ENCODE measurements at regions not wholly inside any gene's neighbourhood (a gene's known extent, or its start where the extent isn't known, plus 50 kb on each side); places are given as distances from the start of the nearest gene placed in this dataset.
"Not testable (repeated sequence)": the region's sequence is repeated elsewhere in the genome, so short reads cannot be mapped to it uniquely, and the experiment has no call there.

DNA sequence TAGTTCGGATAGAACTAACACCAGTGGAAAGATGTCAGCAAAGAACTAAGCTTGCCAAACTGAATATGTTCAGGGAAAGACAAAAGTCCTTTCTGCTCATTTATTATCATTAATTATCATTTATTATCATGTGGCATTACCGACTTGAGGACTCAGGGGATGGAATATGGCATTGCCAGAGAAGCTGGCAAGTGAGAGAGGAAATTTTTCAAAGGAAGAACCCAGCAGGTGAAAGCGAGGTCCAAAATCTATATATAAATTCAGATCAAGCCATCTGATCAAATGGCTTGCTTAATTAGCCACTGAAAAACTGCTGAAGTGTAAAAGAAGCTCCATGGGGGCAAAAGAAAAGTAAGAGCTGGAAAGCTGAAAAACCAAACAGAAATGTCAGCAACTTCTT lies 1049.6 kb upstream of the SEMA6A start:
- no peaks in the 10 kb centered on the region for H3K36me3 ChIP-seq (ENCODE audit: control insufficient read depth, insufficient read depth, low read length)
- H3K27me3 ChIP-seq (replicated peaks; ENCODE audit: control insufficient read depth, insufficient read depth, low read length): no peaks in the 10 kb centered on the region
- no peak for DNase-seq (ENCODE audit: extremely low read depth, insufficient read length)
- TF ChIP-seq, protein P1, sequence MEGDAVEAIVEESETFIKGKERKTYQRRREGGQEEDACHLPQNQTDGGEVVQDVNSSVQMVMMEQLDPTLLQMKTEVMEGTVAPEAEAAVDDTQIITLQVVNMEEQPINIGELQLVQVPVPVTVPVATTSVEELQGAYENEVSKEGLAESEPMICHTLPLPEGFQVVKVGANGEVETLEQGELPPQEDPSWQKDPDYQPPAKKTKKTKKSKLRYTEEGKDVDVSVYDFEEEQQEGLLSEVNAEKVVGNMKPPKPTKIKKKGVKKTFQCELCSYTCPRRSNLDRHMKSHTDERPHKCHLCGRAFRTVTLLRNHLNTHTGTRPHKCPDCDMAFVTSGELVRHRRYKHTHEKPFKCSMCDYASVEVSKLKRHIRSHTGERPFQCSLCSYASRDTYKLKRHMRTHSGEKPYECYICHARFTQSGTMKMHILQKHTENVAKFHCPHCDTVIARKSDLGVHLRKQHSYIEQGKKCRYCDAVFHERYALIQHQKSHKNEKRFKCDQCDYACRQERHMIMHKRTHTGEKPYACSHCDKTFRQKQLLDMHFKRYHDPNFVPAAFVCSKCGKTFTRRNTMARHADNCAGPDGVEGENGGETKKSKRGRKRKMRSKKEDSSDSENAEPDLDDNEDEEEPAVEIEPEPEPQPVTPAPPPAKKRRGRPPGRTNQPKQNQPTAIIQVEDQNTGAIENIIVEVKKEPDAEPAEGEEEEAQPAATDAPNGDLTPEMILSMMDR (IDR thresholded peaks at IDR 0.05; ENCODE audit: insufficient read depth, low read length, poor library complexity, severe bottlenecking): no peak
- H3K4me3 ChIP-seq (replicated peaks; ENCODE audit: low read depth, low read length): no peak overlapping the region

DNA sequence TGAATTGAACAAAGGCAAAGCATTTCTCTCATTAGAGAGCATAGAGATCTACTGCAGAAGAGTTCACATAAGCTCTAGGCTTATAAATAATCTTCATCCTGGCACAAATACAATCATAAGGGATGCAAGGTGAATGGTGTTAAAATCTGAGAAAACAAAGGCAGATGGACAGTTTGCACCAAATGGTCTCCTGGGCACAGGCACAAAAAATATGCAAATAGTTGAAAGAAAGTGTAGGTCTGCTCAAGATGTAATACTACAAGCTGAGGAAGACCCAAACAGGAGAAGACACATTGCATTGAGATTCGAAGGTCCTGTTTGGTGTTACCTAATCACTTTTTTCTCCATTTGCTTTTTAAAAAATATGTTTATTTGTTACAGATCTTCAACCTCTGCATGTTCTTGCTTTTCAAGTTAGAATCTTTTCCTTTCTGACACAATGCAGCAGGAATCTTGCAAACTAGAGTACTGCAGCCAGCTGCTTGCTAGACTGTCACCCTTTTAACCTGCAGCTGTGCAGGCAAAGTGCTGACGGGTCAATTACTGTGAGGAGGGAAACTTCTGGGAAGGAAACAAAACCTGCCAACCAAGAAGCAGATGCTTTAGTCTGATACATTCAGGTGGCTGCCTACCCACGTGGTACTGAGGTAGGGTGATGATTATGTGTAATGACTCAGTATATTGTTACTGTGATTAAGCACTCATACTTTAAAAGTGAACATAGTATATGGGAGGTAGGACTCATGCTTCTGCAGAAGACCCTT lies 1048.6 kb upstream of the SEMA6A start:
- no peaks in the 10 kb centered on the region for H3K36me3 ChIP-seq (ENCODE audit: control insufficient read depth, insufficient read depth, low read length)
- TF ChIP-seq, protein P1 (IDR thresholded peaks at IDR 0.05; ENCODE audit: insufficient read depth, low read length, poor library complexity, severe bottlenecking): no peak
- no peaks in the 10 kb centered on the region for H3K27me3 ChIP-seq (replicated peaks; ENCODE audit: control insufficient read depth, insufficient read depth, low read length)
- no peak overlapping the region for H3K4me3 ChIP-seq (replicated peaks; ENCODE audit: low read depth, low read length)
- DNase-seq (ENCODE audit: extremely low read depth, insufficient read length): no peak

DNA sequence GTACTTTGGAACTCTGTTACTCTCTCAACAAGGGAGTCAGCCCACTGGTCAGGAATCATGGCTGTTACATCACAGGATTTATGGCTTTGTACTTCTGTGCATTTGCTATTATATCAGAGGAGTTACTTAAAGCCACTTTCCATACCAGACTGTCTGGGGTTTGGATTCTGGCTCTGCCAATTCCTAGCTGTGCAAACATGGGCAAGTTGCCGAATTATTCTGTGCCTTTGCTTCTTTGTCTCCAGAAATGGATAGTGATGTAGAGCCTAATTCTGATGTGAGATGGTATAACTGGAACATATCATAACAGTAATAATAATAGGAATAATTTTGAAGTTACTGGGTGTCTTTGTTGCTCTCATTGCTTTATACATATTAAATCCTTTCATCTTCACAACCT lies 1047.3 kb upstream of the SEMA6A start:
- TF ChIP-seq, protein P1 (IDR thresholded peaks at IDR 0.05; ENCODE audit: insufficient read depth, low read length, poor library complexity, severe bottlenecking): no peak
- Histone ChIP-seq H3K36me3 (ENCODE audit: control insufficient read depth, insufficient read depth, low read length) (no peaks in the 10 kb centered on the region), H3K4me3 (replicated peaks; ENCODE audit: low read depth, low read length) (no peak overlapping the region), H3K27me3 (replicated peaks; ENCODE audit: control insufficient read depth, insufficient read depth, low read length) (no peaks in the 10 kb centered on the region)
- DNase-seq (ENCODE audit: extremely low read depth, insufficient read length): no peak

DNA sequence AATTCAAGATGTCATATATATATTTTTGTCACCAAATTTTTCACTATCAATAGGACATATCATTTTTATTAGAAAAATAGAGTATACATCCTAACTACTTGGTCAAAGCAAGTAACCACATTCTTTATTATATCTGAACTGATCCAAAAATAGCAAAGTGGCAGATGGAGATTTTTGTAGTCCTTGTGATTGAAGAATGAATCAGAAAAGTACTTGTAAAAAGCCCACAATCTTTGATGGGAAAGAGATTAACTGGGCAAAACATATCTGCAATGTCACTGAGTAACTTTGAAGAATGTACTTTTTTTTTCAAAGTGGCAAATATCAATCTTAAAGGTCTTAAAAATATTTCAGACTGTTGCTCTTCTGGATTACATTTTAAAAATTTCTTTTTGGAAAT lies 1040.6 kb upstream of the SEMA6A start:
- no peak for DNase-seq (ENCODE audit: extremely low read depth, insufficient read length)
- no peaks in the 10 kb centered on the region for H3K36me3 ChIP-seq (ENCODE audit: control insufficient read depth, insufficient read depth, low read length)
- H3K4me3 ChIP-seq (replicated peaks; ENCODE audit: low read depth, low read length): no peak overlapping the region
- H3K27me3 ChIP-seq (replicated peaks; ENCODE audit: control insufficient read depth, insufficient read depth, low read length): no peaks in the 10 kb centered on the region
- TF ChIP-seq, protein P1 (IDR thresholded peaks at IDR 0.05; ENCODE audit: insufficient read depth, low read length, poor library complexity, severe bottlenecking): no peak

DNA sequence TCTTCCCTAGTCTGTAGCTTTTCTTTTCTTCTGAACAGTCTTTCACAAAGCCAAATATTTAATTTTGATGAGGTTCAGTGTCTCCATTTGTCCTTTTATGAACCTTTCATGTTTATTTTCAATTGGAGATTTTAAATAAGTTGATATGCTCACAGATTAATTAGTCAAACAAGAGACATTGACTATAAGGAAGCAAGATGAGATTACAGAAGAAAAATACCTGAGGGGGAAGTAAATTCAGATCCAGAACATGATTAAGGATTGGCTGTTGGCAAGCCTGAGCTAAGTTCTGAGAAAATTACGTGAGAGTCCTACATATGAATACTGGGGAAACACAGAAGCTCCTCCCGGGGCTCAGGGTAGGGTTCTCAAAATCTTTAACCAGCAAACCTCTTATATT lies 1039.8 kb upstream of the SEMA6A start:
- DNase-seq (ENCODE audit: extremely low read depth, insufficient read length): no peak
- TF ChIP-seq, protein P1 (IDR thresholded peaks at IDR 0.05; ENCODE audit: insufficient read depth, low read length, poor library complexity, severe bottlenecking): no peak

DNA sequence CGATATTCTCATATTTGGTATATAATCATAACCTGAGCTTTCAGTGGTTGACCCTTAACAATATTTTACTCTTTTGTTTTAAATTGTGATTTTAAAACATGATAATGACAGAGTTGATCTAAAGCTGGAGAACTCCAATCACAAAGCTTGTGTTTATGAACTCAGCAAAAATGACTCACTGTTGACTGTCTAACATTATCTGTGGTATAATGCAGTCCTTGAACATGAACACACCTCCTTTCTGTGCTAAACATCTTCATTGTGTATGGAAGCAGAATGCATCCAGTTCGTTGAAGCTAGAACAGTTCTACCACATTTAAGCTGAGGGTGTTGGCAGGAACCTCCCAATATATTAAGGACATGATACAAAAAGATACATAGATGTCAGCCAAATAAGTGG lies 1030.2 kb upstream of the SEMA6A start:
- TF ChIP-seq, protein P1 (IDR thresholded peaks at IDR 0.05; ENCODE audit: insufficient read depth, low read length, poor library complexity, severe bottlenecking): no peak
- Histone ChIP-seq H3K27me3 (replicated peaks; ENCODE audit: control insufficient read depth, insufficient read depth, low read length) (no peaks in the 10 kb centered on the region), H3K4me3 (replicated peaks; ENCODE audit: low read depth, low read length) (no peak overlapping the region), H3K36me3 (ENCODE audit: control insufficient read depth, insufficient read depth, low read length) (no peaks in the 10 kb centered on the region)
- no peak for DNase-seq (ENCODE audit: extremely low read depth, insufficient read length)

More for the DNA sequence above, 1039.8 kb upstream of the SEMA6A start:
- Histone ChIP-seq H3K4me3 (replicated peaks; ENCODE audit: low read depth, low read length) (no peak overlapping the region), H3K27me3 (replicated peaks; ENCODE audit: control insufficient read depth, insufficient read depth, low read length) (no peaks in the 10 kb centered on the region), H3K36me3 (ENCODE audit: control insufficient read depth, insufficient read depth, low read length) (no peaks in the 10 kb centered on the region)

DNA sequence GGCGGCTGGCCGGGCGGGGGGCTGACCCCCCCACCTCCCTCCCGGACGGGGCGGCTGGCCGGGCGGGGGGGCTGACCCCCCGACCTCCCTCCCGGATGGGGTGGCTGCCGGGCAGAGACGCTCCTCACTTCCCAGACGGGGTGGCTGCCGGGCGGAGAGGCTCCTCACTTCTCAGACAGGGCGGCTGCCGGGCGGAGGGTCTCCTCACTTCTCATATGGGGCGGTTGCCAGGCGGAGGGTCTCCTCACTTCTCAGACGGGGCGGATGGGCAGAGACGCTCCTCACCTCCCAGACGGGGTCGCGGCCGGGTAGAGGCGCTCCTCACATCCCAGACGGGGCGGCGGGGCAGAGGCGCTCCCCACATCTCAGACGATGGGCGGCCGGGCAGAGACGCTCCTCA lies 1025.2 kb upstream of the SEMA6A start:
- H3K27me3 ChIP-seq (replicated peaks; ENCODE audit: control insufficient read depth, insufficient read depth, low read length); H3K4me3 ChIP-seq (replicated peaks; ENCODE audit: low read depth, low read length); DNase-seq (ENCODE audit: extremely low read depth, insufficient read length); H3K36me3 ChIP-seq (ENCODE audit: control insufficient read depth, insufficient read depth, low read length): not testable (repeated sequence)

Data from GM06990 (cell line).